PC-3 (cell line): ENCODE measurements at regions not wholly inside any gene's neighbourhood (a gene's known extent, or its start where the extent isn't known, plus 50 kb on each side); places are given as distances from the start of the nearest gene placed in this dataset.

ENCODE experiments used
- ATAC-seq: fragments of 200-7000 bp; cut with Tn5 transposase; 2 replicates; pipeline ENCODE4 v1.9.1; 2020; ENCODE audit warnings: mild to moderate bottlenecking, moderate library complexity
- BruUV-seq: library from RNA; stranded (reverse); fragments of 400-500 nt; replicated peaks from 2 replicates; lab custom pipeline; 2021; lab: Mats Ljungman, UMichigan
- CTCF ChIA-PET: fragments of 300-600 bp; sonication (Branson Sonifier 250); formaldehyde crosslinking; loops from one replicate; lab custom pipeline; 2022; ENCODE audit warnings: antibody characterized with exemption; lab: Charles Lee
- POLR2A ChIA-PET: fragments of 300-600 bp; sonication (Branson Sonifier 250); formaldehyde crosslinking; loops from one replicate; lab custom pipeline; 2022; ENCODE audit warnings: antibody characterized with exemption; ENCODE audit not compliant: unreplicated experiment; lab: Charles Lee
- DNase-seq: peaks from one replicate; pipeline ENCODE4 v3.0.0-alpha.2; 2015
- H2AFZ ChIP-seq: fragments of 300-600 bp; sonication (generic); 2 replicates; pipeline ENCODE4 v1.6.0; 2016; ENCODE audit warnings: antibody characterized with exemption, low read length
- H3F3A ChIP-seq: fragments of 300-600 bp; sonication (generic); one replicate; pipeline ENCODE4 v1.6.0; 2017; ENCODE audit warnings: antibody characterized with exemption, low read length, control low read depth, mild to moderate bottlenecking; ENCODE audit not compliant: unreplicated experiment
- H3K27ac ChIP-seq: fragments of 300-600 bp; sonication (generic); 2 replicates; pipeline ENCODE4 v1.5.1; 2016; ENCODE audit warnings: mild to moderate bottlenecking, low read length
- H3K27me3 ChIP-seq: fragments of 300-600 bp; sonication (generic); 2 replicates; pipeline ENCODE4 v1.6.1; 2016; ENCODE audit warnings: low read length, mixed read lengths
- H3K36me3 ChIP-seq: fragments of 300-600 bp; sonication (generic); 2 replicates; pipeline ENCODE4 v1.6.1; 2016; ENCODE audit warnings: low read depth, mixed run types, low read length, mixed read lengths
- H3K4me1 ChIP-seq: fragments of 300-600 bp; sonication (generic); 2 replicates; pipeline ENCODE4 v1.5.1; 2016; ENCODE audit warnings: low read length; ENCODE audit not compliant: insufficient read depth
- H3K4me2 ChIP-seq: fragments of 300-600 bp; sonication (generic); 2 replicates; pipeline ENCODE4 v1.6.0; 2016; ENCODE audit warnings: low read length
- H3K4me3 ChIP-seq: fragments of 300-600 bp; sonication (generic); 2 replicates; pipeline ENCODE4 v1.5.1; 2016; ENCODE audit warnings: mild to moderate bottlenecking, low read length, mixed read lengths
- H3K79me2 ChIP-seq: fragments of 300-600 bp; sonication (generic); 2 replicates; pipeline ENCODE4 v1.6.1; 2017; ENCODE audit warnings: low read length, mixed read lengths
- H3K9ac ChIP-seq: fragments of 300-600 bp; sonication (generic); 2 replicates; pipeline ENCODE4 v1.6.0; 2016; ENCODE audit warnings: mild to moderate bottlenecking, low read length
- H3K9me2 ChIP-seq: fragments of 300-600 bp; sonication (generic); replicated peaks from 2 replicates; pipeline ENCODE4 v1.6.1; 2016; ENCODE audit warnings: mixed run types, low read length, mixed read lengths
- H3K9me3 ChIP-seq: fragments of 300-600 bp; sonication (generic); 2 replicates; pipeline ENCODE4 v1.6.1; 2016; ENCODE audit warnings: low read length, mixed read lengths
- H4K20me1 ChIP-seq: fragments of 300-600 bp; sonication (generic); 2 replicates; pipeline ENCODE4 v1.6.1; 2016; ENCODE audit warnings: low read length, mixed read lengths
- CTCF ChIP-seq: fragments of 300-600 bp; sonication (generic); conservative IDR thresholded peaks from 2 replicates; pipeline ENCODE4 v1.5.1; 2017; ENCODE audit warnings: antibody characterized with exemption, low read depth, mild to moderate bottlenecking, low read length
- EZH2 ChIP-seq: fragments of 300-600 bp; sonication (generic); IDR thresholded peaks from one replicate; pipeline ENCODE4 v1.6.1; 2017; ENCODE audit warnings: antibody characterized with exemption, mild to moderate bottlenecking, low read length; ENCODE audit not compliant: unreplicated experiment
- EZH2phosphoT487 ChIP-seq: fragments of 300-600 bp; sonication (generic); IDR thresholded peaks from 2 replicates; pipeline ENCODE4 v1.6.1; 2018; ENCODE audit warnings: mild to moderate bottlenecking, antibody characterized with exemption, low read length, borderline replicate concordance
- intact Hi-C: fragments of 100-400 bp; cut with micrococcal nuclease; formaldehyde crosslinking; loops from 2 replicates; pipeline ENCODE4 v1.9.0; 2023

GRCh38 chr7:51590746-51591145, 274.1 kb upstream of the COBL start:
- intact Hi-C loops: no loop called here
- H3K27me3 ChIP-seq: no peaks in the 10 kb centered on the region
- ATAC-seq (no peak), DNase-seq (no peak)
- TF ChIP-seq EZH2 (no peak), CTCF (no peak), EZH2phosphoT487 (no peak)
- H2AFZ ChIP-seq: no peak overlapping the region
- H3K9me3 ChIP-seq: no peaks in the 10 kb centered on the region
- H4K20me1 ChIP-seq: no peaks in the 10 kb centered on the region
- H3K4me3 ChIP-seq: no peak overlapping the region
- no peak overlapping the region for H3K4me2 ChIP-seq
- no peaks in the 10 kb centered on the region for H3K4me1 ChIP-seq
- no TSS peak for BruUV-seq
- ChIA-PET CTCF (no interaction called here), POLR2A (no interaction called here)
- H3K79me2 ChIP-seq: no peaks in the 10 kb centered on the region
- H3K36me3 ChIP-seq: no peaks in the 10 kb centered on the region
- no peak overlapping the region for H3K27ac ChIP-seq
- H3F3A ChIP-seq: no peaks in the 10 kb centered on the region
- no peak overlapping the region for H3K9ac ChIP-seq
- no peaks in the 10 kb centered on the region for H3K9me2 ChIP-seq

- Histone ChIP-seq H3K36me3 (no peaks in the 10 kb centered on the region), H2AFZ (no peak overlapping the region), H3F3A (no peaks in the 10 kb centered on the region), H3K4me3 (no peak overlapping the region), H3K27ac (no peak overlapping the region), H3K9ac (no peak overlapping the region), H3K79me2 (no peaks in the 10 kb centered on the region), H3K27me3 (no peaks in the 10 kb centered on the region), H3K9me3 (no peaks in the 10 kb centered on the region), H3K9me2 (no peaks in the 10 kb centered on the region), H3K4me2 (no peak overlapping the region), H4K20me1 (no peaks in the 10 kb centered on the region), H3K4me1 (no peaks in the 10 kb centered on the region)
- no peak for ATAC-seq
- no peak for DNase-seq
- CTCF ChIA-PET: no interaction called here
- POLR2A ChIA-PET: no interaction called here
- BruUV-seq: no TSS peak
- intact Hi-C loops: no loop called here
- TF ChIP-seq CTCF (no peak), EZH2phosphoT487 (no peak), EZH2 (no peak)
Measured at GRCh38 chr7:51589111-51589510, 272.5 kb upstream of the COBL start.

- Histone ChIP-seq H3K27me3 (no peaks in the 10 kb centered on the region), H3K9me3 (no peaks in the 10 kb centered on the region), H3K79me2 (no peaks in the 10 kb centered on the region), H3K36me3 (no peaks in the 10 kb centered on the region), H3K9ac (no peak overlapping the region), H3K9me2 (no peaks in the 10 kb centered on the region), H3K4me3 (no peak overlapping the region), H3K27ac (no peak overlapping the region), H4K20me1 (no peaks in the 10 kb centered on the region), H3K4me2 (no peak overlapping the region), H3F3A (no peaks in the 10 kb centered on the region), H2AFZ (no peak overlapping the region), H3K4me1 (no peaks in the 10 kb centered on the region)
- ChIA-PET CTCF (no interaction called here), POLR2A (no interaction called here)
- ATAC-seq (no peak), DNase-seq (no peak)
- TF ChIP-seq EZH2: no peak
- TF ChIP-seq EZH2phosphoT487: no peak
- TF ChIP-seq CTCF: no peak
- intact Hi-C loops: no loop called here
- BruUV-seq: no TSS peak
Measured at GRCh38 chr7:51587604-51588003, 271.0 kb upstream of the COBL start.
